GM18861 (cell line): ENCODE measurements at regions not wholly inside any gene's neighbourhood (a gene's known extent, or its start where the extent isn't known, plus 50 kb on each side); places are given as distances from the start of the nearest gene placed in this dataset.
"Not testable (repeated sequence)": the region's sequence is repeated elsewhere in the genome, so short reads cannot be mapped to it uniquely, and the experiment has no call there.

Experiments
- ATAC-seq: cut with Tn5 transposase; IDR thresholded peaks from one replicate; pipeline ENCODE4 v1.9.1; 2021; ENCODE audit not compliant: unreplicated experiment

DNA sequence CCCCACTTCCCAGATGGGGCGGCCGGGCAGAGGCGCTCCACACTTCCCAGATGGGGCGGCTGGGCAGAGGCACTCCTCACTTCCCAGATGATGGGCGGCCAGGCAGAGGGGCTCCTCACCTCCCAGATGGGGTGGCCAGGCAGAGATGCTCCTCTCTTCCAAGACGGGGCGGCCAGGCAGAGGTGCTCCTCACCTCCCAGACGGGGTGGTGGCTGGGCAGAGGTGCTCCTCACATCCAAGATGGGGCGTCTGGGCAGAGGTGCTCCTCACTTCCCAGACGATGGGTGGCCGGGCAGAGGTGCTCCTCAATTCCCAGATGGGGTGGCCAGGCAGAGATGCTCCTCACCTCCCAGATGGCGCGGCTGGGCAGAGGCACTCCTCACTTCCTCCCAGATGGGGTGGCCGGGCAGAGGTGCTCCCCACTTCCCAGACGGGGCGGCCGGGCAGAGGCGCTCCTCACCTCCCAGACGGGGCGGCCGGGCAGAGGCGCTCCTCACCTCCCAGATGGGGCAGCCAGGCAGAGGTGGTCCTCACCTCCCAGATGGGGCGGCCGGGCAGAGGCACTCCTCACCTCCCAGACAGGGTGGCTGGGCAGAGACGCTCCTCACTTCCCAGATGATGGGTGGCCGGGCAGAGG lies 275.2 kb downstream of the LIPI start:
- ATAC-seq: not testable (repeated sequence)

DNA sequence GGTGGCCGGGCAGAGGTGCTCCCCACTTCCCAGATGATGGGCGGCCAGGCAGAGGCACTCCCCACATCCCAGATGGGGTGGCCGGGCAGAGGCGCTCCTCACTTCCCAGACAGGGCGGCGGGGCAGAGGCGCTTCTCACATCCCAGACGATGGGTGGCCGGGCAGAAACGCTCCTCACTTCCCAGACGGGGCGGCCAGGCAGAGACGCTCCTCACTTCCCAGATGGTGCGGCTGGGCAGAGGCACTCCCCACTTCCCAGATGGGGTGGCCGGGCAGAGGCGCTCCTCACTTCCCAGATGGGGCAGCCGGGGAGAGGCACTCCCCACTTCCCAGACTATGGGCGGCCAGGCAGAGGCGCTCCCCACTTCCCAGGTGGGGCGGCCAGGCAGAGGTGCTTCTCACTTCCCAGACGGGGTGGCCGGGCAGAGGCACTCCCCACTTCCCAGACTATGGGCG lies 275.8 kb downstream of the LIPI start:
- ATAC-seq: not testable (repeated sequence)

DNA sequence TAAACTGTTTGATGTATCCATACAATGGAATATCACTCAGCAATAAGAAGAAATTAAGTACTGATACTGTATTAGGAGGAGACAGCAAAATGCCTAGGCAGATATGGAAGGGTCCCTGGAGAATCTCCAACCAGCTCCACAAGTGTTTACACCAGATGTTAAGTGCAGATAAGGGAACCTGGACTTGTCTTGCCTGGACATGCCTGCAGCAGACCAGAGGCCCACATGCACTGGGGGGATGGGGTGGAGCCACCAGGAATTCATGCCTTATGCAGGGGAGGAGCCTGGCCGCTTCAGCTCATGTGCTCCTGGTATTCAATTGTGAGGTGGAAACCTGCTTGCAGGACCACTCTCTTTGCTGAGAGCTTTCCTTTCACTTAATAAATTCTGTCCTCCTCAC lies 287.6 kb downstream of the LIPI start:
- ATAC-seq: not testable (repeated sequence)

DNA sequence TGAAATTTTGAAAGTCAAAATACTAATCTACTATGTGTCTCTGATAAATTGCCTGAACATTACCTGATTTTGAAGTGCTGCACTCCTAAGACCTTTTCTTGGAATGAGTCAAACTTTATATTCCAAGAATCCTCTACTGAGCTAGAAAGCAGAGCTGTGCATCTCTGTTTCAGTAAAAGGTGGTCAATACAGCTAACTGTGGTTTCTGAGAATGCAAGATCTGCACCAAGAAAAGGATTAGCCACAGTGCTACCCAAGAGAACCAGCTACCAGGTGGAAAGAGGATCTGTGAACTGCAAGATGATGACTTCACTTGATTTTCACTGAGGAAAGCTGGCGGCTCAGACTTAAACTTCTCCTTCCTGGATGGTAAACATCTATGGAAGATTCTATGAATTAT lies 289.3 kb downstream of the LIPI start:
- ATAC-seq: not testable (repeated sequence)

DNA sequence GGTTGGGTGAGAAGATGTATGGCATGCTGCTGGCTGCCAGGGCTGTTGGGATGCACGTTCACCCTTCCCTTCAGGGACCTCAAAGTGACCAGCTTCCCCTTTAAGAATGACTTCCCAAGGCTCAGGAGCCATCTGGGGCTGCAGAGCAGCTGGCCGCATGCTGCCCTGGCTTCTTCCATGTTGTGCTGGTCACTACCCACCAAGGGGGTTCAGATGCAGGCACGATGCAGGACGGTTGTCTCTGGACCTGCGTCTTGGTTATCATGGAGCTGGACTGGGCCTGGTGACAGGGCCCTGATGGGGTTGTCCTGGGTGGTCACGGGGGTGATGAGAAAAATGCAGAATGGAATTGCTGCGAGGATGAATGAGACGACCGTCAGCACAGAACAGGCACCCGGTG lies 297.8 kb downstream of the POTED start:
- ATAC-seq: not testable (repeated sequence)

DNA sequence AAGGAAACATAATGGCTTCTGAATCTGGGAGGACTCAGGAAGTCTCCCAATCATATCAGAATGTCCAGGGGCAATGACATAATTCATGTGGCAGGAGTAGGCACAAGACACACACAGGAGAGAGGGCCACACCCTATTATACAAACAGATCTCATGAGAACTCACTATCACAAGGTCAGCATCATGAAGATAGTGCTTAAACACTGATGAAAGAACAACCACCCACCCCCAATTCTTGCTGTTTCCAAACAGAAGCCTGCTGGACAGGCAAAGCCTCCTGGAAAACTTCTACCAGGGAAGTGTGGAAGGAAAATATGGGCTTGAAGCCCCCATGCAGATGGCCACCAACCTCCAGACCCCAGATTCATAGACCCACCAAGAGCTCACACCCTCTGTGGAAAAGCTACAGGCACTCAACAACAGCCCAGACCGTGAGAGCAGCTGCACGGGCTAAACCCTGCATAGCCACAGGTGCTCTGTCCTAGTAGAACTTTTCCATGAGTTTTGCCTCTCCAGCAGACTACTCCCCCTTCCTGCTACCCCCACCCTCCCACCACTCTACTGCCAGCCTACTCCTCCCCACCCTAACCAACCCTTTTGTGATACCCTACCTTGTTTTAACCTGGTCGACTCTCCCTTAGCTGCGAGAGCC lies 287.1 kb downstream of the POTED start:
- ATAC-seq: not testable (repeated sequence)

DNA sequence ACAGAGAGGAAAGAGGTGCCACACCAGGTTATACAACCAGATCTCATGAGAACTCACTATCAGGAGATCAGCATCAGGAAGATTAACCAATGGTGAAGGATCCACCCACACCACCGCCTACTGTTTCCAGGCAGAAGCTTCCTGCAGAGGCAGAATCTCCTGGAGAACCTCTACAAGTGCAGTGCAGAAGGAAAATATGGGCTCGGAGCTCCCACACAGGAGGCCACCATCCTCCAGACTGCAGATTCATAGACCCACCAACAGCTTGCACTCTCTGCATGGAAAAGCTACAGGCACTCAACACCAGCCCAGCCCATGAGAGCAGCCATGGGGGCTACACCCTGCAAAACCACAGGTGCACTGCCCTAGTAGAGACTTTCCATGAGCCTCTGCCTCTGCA lies 284.0 kb downstream of the POTED start:
- not testable (repeated sequence) for ATAC-seq

DNA sequence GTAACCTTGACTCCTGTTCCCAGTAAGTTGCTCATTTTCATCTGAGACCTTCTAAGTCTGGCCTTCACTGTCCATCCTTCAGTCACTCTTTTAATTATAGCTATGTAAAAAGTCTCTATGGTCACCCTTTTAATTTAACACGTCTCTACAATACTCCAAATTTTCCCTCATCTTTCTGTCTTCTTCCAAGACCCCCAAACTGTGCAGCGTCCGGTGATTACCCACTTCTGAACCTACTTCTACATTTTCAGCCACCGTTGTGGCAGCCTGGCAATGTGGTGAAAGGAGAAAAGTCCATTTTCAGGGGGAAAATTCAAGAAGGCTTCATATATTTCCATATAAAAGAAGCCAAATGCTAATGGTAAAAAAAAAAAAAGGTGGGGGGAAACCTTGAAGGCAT lies 283.4 kb downstream of the POTED start:
- not testable (repeated sequence) for ATAC-seq

DNA sequence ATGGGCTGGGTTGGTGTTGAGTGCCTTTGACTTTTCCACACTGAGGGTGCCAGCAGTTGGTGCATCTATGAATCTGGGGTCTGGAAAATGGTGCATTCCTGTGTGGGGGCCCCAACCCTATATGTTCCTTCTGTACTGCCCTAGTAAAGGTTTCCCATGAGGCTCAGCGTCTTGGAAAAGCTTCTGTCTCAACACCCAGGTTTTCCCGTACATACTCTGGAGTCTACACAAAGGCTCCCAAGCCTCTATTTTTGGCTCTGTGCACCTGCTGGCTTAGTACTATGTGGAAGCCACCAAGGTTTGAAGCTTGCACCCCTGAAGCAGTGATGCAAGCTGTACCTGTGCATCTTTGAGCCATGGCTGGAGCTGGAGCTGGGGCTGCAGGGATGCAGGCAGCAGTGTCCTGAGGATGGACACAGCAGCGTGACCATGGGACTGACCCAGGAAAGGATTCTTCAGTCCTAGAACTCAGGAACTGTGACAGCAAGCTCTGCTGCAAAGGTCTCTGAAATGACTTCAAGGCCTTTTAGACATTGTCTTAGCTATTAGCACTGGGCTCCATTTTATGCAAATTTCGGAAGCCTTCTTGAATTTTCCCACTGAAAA lies 282.7 kb downstream of the POTED start:
- not testable (repeated sequence) for ATAC-seq

DNA sequence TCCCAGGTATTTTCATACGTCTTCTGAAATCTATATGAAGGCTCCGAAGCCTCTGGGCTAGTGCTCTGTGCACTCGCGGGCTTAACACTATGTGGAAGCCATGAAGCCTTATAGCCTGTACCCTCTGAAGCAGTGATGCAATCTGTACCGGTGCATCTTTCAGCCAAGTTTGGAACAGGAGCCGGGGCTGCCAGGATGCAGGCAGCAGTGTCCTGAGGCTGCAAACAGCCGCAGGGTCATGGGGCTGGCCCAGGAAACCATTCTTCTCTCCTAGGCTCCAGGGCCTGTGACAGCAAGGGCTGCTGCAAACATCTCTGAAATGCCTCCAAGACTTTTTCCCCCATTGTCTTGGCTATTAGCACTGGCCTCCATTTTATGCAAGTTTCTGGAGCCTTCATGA lies 279.6 kb downstream of the POTED start:
- not testable (repeated sequence) for ATAC-seq

DNA sequence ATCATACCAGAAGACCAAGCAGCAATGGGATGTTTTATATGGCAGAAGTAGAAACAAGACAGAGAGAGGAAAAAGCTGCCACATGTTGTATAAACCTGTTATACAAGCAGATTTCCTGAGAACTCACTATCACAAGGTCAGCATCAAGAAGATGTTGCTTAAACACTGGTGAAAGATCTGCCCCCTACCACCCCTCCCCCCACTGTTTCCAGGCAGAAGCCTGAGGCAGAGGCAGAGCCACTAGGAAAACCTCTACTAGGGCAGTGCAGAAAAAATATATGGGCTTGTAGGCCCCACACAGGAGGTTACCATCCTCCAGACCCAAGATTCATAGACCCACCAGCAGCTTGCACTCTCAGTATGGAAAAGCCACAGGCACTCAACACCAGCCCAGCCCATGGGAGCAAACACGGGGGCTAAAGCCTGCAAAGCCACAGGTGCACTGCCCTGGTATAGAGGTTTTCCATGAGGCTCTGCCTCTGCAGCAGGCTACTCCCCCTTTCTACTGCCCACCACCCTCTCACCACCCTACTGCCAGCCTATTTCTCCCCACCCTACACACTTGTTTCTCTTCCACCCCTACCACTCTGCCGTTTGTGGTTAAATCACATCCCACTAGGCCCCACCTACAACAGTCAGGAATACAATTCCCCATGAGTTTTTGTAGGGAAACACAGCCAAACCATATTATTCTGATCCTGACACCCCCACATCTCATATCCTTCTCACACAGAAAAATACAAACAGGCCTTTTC lies 274.2 kb downstream of the POTED start:
- ATAC-seq: not testable (repeated sequence)

DNA sequence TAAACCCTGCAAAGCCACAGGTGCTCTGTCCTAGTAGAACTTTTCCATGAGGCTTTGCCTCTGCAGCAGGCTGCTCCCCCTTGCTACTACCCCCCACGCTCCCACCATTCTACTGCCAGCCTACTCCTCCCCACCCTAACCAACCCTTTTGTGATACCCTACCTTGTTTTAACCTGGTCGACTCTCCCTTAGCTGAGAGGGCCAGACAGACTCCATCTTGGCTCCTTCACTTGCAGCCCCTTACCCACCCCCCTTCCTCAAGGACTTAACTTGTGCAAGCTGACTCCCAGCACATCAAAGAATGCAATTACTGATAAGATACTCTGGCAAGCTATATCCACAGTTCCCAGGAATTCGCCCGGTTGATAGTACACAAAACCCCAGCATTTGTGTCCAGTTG lies 267.9 kb downstream of the POTED start:
- ATAC-seq: not testable (repeated sequence)

DNA sequence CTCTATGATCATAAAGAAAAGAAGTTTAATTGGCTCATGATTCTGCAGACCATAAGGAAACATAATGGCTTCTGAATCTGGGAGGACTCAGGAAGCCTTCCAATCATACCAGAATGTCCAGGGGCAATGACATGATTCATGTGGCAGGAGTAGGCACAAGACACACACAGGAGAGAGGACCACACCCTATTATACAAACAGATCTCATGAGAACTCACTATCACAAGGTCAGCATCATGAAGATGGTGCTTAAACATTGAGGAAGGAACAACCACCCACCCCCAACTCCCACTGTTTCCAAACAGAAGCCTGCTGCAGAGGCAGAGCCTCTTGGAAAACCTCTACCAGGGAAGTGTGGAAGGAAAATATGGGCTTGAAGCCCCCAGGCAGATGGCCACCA lies 267.4 kb downstream of the POTED start:
- not testable (repeated sequence) for ATAC-seq

DNA sequence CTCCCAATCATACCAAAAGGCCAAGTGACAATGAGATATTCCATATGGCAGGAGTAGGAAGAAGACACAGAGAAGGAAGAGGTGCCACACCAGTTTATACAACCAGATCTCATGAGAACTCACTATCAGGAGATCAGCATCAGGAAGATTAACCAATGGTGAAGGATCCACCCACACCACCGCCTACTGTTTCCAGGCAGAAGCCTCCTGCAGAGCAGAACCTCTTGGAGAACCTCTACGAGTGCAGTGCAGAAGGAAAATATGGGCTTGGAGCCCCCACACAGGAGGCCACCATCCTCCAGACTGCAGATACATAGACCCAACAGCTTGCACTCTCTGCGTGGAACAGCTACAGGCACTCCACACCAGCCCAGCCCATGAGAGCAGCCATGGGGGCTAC lies 264.4 kb downstream of the POTED start:
- ATAC-seq: not testable (repeated sequence)

DNA sequence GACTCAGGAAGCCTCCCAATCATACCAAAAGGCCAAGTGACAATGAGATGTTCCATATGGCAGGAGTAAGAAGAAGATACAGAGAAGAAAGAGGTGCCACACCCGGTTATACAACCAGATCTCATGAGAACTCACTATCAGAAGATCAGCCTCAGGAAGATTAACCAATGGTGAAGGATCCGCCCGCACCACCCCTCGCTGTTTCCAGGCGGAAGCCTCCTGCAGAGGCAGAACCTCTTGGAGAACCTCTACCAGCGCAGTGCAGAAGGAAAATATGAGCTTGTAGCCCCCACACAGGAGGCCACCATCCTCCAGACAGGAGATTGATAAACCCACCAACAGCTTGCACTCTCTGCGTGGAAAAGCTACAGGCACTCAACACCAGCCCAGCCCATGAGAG lies 245.1 kb downstream of the POTED start:
- ATAC-seq: no peak

DNA sequence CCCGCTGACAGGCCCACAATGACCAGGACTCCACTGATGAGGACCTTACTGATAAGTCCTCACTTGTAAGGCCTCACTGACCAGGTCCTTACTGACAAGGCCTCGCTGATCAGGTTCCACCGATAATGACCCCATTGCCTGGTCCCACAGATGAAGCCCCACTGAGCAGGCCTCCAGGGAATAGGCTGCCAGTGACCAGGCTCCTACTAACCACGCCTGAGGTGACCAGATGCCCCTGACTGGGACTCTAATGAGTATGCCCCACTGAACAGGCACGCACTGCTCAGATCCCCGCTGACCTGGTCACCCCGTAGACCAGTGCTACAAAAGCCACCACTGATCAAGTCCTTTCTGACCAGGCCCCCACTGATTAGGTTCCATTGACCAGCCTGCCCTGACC lies 241.2 kb downstream of the POTED start:
- ATAC-seq: not testable (repeated sequence)

DNA sequence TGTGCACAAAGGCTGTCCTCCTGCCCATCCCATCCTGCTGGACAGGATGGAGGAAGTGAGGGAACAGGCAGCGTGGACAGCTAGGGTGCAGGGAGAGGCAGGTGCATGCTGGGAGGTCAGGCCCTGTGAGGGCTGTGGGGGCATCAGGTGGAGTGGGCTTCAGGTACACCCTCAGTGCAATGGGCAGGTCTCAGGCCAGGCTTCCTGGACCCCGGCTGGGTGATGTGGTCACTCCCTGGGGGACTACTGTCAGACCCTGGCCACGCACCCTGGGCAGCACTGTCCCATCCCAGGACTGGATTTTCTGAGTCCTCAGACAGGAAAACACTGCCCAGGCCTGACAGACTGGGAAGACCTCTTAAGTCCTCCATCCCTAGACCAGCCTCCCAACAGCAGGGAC lies 239.9 kb downstream of the POTED start:
- ATAC-seq: not testable (repeated sequence)

DNA sequence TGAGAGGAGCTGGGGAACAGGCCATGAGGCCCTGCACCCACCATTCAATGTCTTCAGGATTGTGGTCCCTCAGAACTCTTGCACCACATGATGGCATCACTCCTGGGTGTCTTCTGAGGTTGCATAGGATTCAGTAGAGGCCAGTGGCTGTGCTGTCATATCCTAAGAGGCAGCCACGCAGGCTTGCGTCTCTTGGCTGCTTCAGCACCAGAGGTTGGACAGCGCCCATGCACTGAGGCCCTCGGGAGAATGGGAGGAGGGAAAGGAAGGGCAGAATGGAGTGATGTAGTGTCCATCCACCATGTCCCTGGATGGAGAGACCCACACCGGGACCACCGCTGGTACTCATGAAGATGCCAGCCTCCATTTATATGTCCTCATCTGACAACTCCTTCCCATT lies 237.1 kb downstream of the POTED start:
- not testable (repeated sequence) for ATAC-seq

DNA sequence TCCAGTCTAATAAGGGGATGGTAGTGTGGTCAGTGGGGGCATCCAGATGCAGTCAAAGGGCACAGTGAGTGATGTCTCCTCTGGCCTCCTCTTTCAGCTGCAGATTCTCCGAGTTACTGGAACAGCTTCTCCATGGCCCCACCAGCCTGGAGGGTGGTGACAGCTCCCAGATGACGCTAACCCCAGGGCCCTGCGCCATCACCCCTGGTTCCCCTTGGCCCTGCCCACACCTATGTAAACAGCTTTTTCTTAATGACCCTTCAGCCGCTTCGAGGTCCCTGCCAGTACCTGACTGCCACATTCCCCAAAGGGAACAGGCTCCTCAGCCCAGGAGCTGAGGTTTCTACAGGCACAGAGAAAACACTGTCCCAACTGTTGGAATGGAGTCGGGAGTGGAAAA lies 235.0 kb downstream of the POTED start:
- ATAC-seq: not testable (repeated sequence)

DNA sequence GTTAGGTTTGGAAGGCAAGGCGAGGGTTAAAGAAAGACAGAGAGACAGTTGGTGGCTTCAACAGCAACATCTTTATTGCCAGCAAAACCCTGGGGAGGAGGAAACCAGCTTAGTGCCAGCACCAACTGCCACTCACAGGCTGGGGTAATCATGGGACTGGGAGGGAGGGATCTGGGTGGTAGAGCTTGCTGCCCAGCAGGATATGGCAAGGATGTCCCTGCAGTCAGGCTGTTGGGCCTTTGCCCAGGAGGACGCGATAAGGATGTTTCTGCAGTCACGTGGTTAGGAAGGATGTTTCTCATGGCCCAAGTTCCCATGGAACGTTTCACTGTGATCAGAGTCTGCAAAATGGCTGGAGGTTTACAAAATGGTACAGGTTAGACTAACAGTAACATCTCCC lies 233.5 kb downstream of the POTED start:
- not testable (repeated sequence) for ATAC-seq

DNA sequence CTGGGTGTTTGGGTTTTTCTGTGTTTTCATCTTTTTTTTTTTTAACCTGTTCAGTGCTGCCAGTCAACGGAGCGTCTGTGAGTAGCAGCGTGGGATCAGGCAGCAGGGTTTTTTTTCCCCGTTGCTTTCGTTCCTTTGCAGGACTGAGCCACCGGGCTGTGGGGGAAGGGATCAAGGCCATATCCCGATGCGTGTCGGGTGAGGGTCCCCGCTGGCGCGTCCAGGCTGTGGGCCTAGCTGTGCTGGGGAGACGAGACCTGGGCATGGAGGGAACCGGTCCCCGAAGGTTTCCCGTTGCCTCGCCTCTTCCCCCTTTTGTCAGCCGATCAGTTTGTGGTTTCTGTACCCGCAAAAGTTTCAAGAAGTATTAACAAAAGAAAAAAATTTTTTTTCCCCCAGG lies 218.1 kb downstream of the POTED start:
- ATAC-seq: not testable (repeated sequence)
